ENCODE measurements at regions not wholly inside any gene's neighbourhood (a gene's known extent, or its start where the extent isn't known, plus 50 kb on each side); places are given as distances from the start of the nearest gene placed in this dataset.

GRCh38 chr9:78963911-78964310 lies 607.9 kb upstream of the TLE4 start:
- peaks cover 12% of the 10 kb centered on the region for H3K9me3 ChIP-seq (ENCODE audit: control insufficient read depth, low read length)
- H4K91ac ChIP-seq (ENCODE audit: low read length), result no peak overlapping the region
- H3K4me3 ChIP-seq (ENCODE audit: insufficient read depth in 1 of 2, low read depth in 1 of 2, low read length in 2 of 2), result no peak overlapping the region
- no peak overlapping the region for H2AFZ ChIP-seq (ENCODE audit: low read depth, low read length)
- no peak overlapping the region for H3K23ac ChIP-seq (ENCODE audit: low read length in 2 of 2)
- no peak overlapping the region for H2BK5ac ChIP-seq (ENCODE audit: low read depth, low read length, poor library complexity, severe bottlenecking)
- no peak overlapping the region for H3K4ac ChIP-seq (ENCODE audit: low read depth in 1 of 2, low read length in 2 of 2)
- H3K27me3 ChIP-seq (ENCODE audit: control insufficient read depth in 1 of 2, insufficient read depth in 1 of 2, low read length in 2 of 2), result no peaks in the 10 kb centered on the region
- H3K9ac ChIP-seq (ENCODE audit: low read length), result no peak overlapping the region
- no peaks in the 10 kb centered on the region for H3K36me3 ChIP-seq (ENCODE audit: control insufficient read depth in 1 of 2, insufficient read depth in 2 of 2, low read depth in 1 of 2, low read length in 2 of 2)
- no peaks in the 10 kb centered on the region for H3K4me1 ChIP-seq (ENCODE audit: control insufficient read depth, insufficient read depth, low read depth, low read length)
- no peaks in the 10 kb centered on the region for H3K79me1 ChIP-seq (replicated peaks; ENCODE audit: low read length, poor library complexity, severe bottlenecking)
- no peak overlapping the region for H3K4me2 ChIP-seq (ENCODE audit: low read length, poor library complexity, severe bottlenecking)
- no peak for DNase-seq
- no peak overlapping the region for H3K18ac ChIP-seq (ENCODE audit: low read depth in 1 of 2, low read length in 2 of 2)
- H4K8ac ChIP-seq (ENCODE audit: low read length), result no peak overlapping the region
- no peak overlapping the region for H3K14ac ChIP-seq (ENCODE audit: low read length in 2 of 2)
- H2BK120ac ChIP-seq (ENCODE audit: low read depth, low read length), result no peak overlapping the region
- H2AK5ac ChIP-seq (ENCODE audit: low read length, severe bottlenecking), result no peak overlapping the region
- H2BK12ac ChIP-seq (ENCODE audit: low read length in 2 of 2), result no peak overlapping the region
- no peak overlapping the region for H3K27ac ChIP-seq (ENCODE audit: low read length, poor library complexity, severe bottlenecking)
- no peak overlapping the region for H2BK15ac ChIP-seq (ENCODE audit: low read depth, poor library complexity, severe bottlenecking)

GRCh38 chr9:78967596-78968217 lies 604.1 kb upstream of the TLE4 start:
- H3K79me1 ChIP-seq (replicated peaks; ENCODE audit: low read length, poor library complexity, severe bottlenecking), result no peaks in the 10 kb centered on the region
- H3K9me3 ChIP-seq (ENCODE audit: control insufficient read depth, low read length), result no peaks in the 10 kb centered on the region
- no peak overlapping the region for H4K91ac ChIP-seq (ENCODE audit: low read length)
- no peak overlapping the region for H2BK120ac ChIP-seq (ENCODE audit: low read depth, low read length)
- H3K27ac ChIP-seq (ENCODE audit: low read length, poor library complexity, severe bottlenecking), result no peak overlapping the region
- H3K4ac ChIP-seq (ENCODE audit: low read depth in 1 of 2, low read length in 2 of 2), result no peak overlapping the region
- no peak overlapping the region for H3K14ac ChIP-seq (ENCODE audit: low read length in 2 of 2)
- H3K18ac ChIP-seq (ENCODE audit: low read depth in 1 of 2, low read length in 2 of 2), result no peak overlapping the region
- no peak overlapping the region for H3K23ac ChIP-seq (ENCODE audit: low read length in 2 of 2)
- H3K4me3 ChIP-seq (ENCODE audit: insufficient read depth in 1 of 2, low read depth in 1 of 2, low read length in 2 of 2), result no peak overlapping the region
- no peak overlapping the region for H3K9ac ChIP-seq (ENCODE audit: low read length)
- no peaks in the 10 kb centered on the region for H3K4me1 ChIP-seq (ENCODE audit: control insufficient read depth, insufficient read depth, low read depth, low read length)
- no peak overlapping the region for H2AK5ac ChIP-seq (ENCODE audit: low read length, severe bottlenecking)
- no peak overlapping the region for H3K4me2 ChIP-seq (ENCODE audit: low read length, poor library complexity, severe bottlenecking)
- no peak overlapping the region for H2BK15ac ChIP-seq (ENCODE audit: low read depth, poor library complexity, severe bottlenecking)
- H4K8ac ChIP-seq (ENCODE audit: low read length), result no peak overlapping the region
- no peak overlapping the region for H2AFZ ChIP-seq (ENCODE audit: low read depth, low read length)
- no peaks in the 10 kb centered on the region for H3K36me3 ChIP-seq (ENCODE audit: control insufficient read depth in 1 of 2, insufficient read depth in 2 of 2, low read depth in 1 of 2, low read length in 2 of 2)
- H2BK12ac ChIP-seq (ENCODE audit: low read length in 2 of 2), result no peak overlapping the region
- no peak for DNase-seq
- 87% methylated on average over 3 of the region's 3 CpGs for WGBS
- H2BK5ac ChIP-seq (ENCODE audit: low read depth, low read length, poor library complexity, severe bottlenecking), result no peak overlapping the region
- no peaks in the 10 kb centered on the region for H3K27me3 ChIP-seq (ENCODE audit: control insufficient read depth in 1 of 2, insufficient read depth in 1 of 2, low read length in 2 of 2)

DNA sequence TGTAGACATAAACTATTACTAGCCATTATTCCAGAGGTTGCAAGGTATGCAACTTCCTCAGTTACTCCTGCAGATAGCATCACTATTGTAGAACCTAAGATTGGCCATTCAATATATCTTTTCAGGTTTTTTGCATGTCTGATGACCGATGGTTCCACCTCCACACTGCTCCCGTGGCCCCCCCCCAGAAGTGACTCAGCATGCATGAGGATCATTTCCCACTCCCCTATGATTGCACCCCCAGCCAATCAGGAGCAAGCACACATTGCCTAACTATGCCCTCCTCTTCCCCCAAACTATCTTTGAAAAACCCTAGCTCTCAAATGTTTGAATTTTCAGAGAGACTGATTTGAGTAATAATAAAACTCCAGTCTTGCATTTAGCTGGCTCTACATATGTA lies 601.4 kb upstream of the TLE4 start:
- H3K9ac ChIP-seq (ENCODE audit: low read length), result no peak overlapping the region
- H2BK15ac ChIP-seq (ENCODE audit: low read depth, poor library complexity, severe bottlenecking), result no peak overlapping the region
- WGBS, result 87% methylated on average over 2 of the region's 2 CpGs
- H2AK5ac ChIP-seq (ENCODE audit: low read length, severe bottlenecking), result no peak overlapping the region
- no peaks in the 10 kb centered on the region for H3K79me1 ChIP-seq (replicated peaks; ENCODE audit: low read length, poor library complexity, severe bottlenecking)
- H3K4ac ChIP-seq (ENCODE audit: low read depth in 1 of 2, low read length in 2 of 2), result no peak overlapping the region
- no peak overlapping the region for H2BK120ac ChIP-seq (ENCODE audit: low read depth, low read length)
- DNase-seq, result no peak
- H3K27me3 ChIP-seq (ENCODE audit: control insufficient read depth in 1 of 2, insufficient read depth in 1 of 2, low read length in 2 of 2), result no peaks in the 10 kb centered on the region
- H3K18ac ChIP-seq (ENCODE audit: low read depth in 1 of 2, low read length in 2 of 2), result no peak overlapping the region
- no peaks in the 10 kb centered on the region for H3K4me1 ChIP-seq (ENCODE audit: control insufficient read depth, insufficient read depth, low read depth, low read length)
- no peak overlapping the region for H2BK12ac ChIP-seq (ENCODE audit: low read length in 2 of 2)
- H3K36me3 ChIP-seq (ENCODE audit: control insufficient read depth in 1 of 2, insufficient read depth in 2 of 2, low read depth in 1 of 2, low read length in 2 of 2), result no peaks in the 10 kb centered on the region
- no peak overlapping the region for H3K14ac ChIP-seq (ENCODE audit: low read length in 2 of 2)
- no peak overlapping the region for H2BK5ac ChIP-seq (ENCODE audit: low read depth, low read length, poor library complexity, severe bottlenecking)
- no peak overlapping the region for H3K4me3 ChIP-seq (ENCODE audit: insufficient read depth in 1 of 2, low read depth in 1 of 2, low read length in 2 of 2)
- H3K23ac ChIP-seq (ENCODE audit: low read length in 2 of 2), result no peak overlapping the region
- H2AFZ ChIP-seq (ENCODE audit: low read depth, low read length), result no peak overlapping the region
- no peak overlapping the region for H3K4me2 ChIP-seq (ENCODE audit: low read length, poor library complexity, severe bottlenecking)
- no peaks in the 10 kb centered on the region for H3K9me3 ChIP-seq (ENCODE audit: control insufficient read depth, low read length)
- no peak overlapping the region for H3K27ac ChIP-seq (ENCODE audit: low read length, poor library complexity, severe bottlenecking)
- no peak overlapping the region for H4K8ac ChIP-seq (ENCODE audit: low read length)
- no peak overlapping the region for H4K91ac ChIP-seq (ENCODE audit: low read length)

- Histone ChIP-seq H3K79me1 (replicated peaks; ENCODE audit: low read length, poor library complexity, severe bottlenecking) (no peaks in the 10 kb centered on the region), H2AK5ac (ENCODE audit: low read length, severe bottlenecking) (no peak overlapping the region), H4K91ac (ENCODE audit: low read length) (no peak overlapping the region), H3K4me1 (ENCODE audit: control insufficient read depth, insufficient read depth, low read depth, low read length) (no peaks in the 10 kb centered on the region), H3K9me3 (ENCODE audit: control insufficient read depth, low read length) (no peaks in the 10 kb centered on the region), H3K27me3 (ENCODE audit: control insufficient read depth in 1 of 2, insufficient read depth in 1 of 2, low read length in 2 of 2) (no peaks in the 10 kb centered on the region), H3K27ac (ENCODE audit: low read length, poor library complexity, severe bottlenecking) (no peak overlapping the region), H2BK12ac (ENCODE audit: low read length in 2 of 2) (no peak overlapping the region), H3K14ac (ENCODE audit: low read length in 2 of 2) (no peak overlapping the region), H3K4ac (ENCODE audit: low read depth in 1 of 2, low read length in 2 of 2) (no peak overlapping the region), H3K9ac (ENCODE audit: low read length) (no peak overlapping the region), H2BK15ac (ENCODE audit: low read depth, poor library complexity, severe bottlenecking) (no peak overlapping the region), H3K18ac (ENCODE audit: low read depth in 1 of 2, low read length in 2 of 2) (no peak overlapping the region), H3K4me3 (ENCODE audit: insufficient read depth in 1 of 2, low read depth in 1 of 2, low read length in 2 of 2) (no peak overlapping the region), H2BK120ac (ENCODE audit: low read depth, low read length) (no peak overlapping the region), H2BK5ac (ENCODE audit: low read depth, low read length, poor library complexity, severe bottlenecking) (no peak overlapping the region), H4K8ac (ENCODE audit: low read length) (no peak overlapping the region), H2AFZ (ENCODE audit: low read depth, low read length) (no peak overlapping the region), H3K23ac (ENCODE audit: low read length in 2 of 2) (no peak overlapping the region), H3K4me2 (ENCODE audit: low read length, poor library complexity, severe bottlenecking) (no peak overlapping the region), H3K36me3 (ENCODE audit: control insufficient read depth in 1 of 2, insufficient read depth in 2 of 2, low read depth in 1 of 2, low read length in 2 of 2) (no peaks in the 10 kb centered on the region)
- 43% methylated on average over 4 of the region's 4 CpGs for WGBS
- DNase-seq, result no peak
Measured at GRCh38 chr9:78971540-78971939, 600.2 kb upstream of the TLE4 start.
